HG03469 (cell line): ENCODE measurements at regions not wholly inside any gene's neighbourhood (a gene's known extent, or its start where the extent isn't known, plus 50 kb on each side); places are given as distances from the start of the nearest gene placed in this dataset.
"Not testable (repeated sequence)": the region's sequence is repeated elsewhere in the genome, so short reads cannot be mapped to it uniquely, and the experiment has no call there.

Experiments used
- ATAC-seq: cut with Tn5 transposase; IDR thresholded peaks from one replicate; pipeline ENCODE4 v1.9.1; 2021; ENCODE audit warnings: mild to moderate bottlenecking, moderate library complexity, moderate number of reproducible peaks; ENCODE audit not compliant: unreplicated experiment

- no peak for ATAC-seq
Measured at GRCh38 chr3:182124187-182124586, 412.5 kb downstream of the SOX2 start.

- ATAC-seq, result no peak
Measured at GRCh38 chr3:182124716-182125115, 413.0 kb downstream of the SOX2 start.

GRCh38 chr3:182129740-182130139, 418.0 kb downstream of the SOX2 start:
- no peak for ATAC-seq

- ATAC-seq, result no peak
Measured at GRCh38 chr3:182133752-182134151, 422.0 kb downstream of the SOX2 start.

- ATAC-seq, result no peak
Measured at GRCh38 chr3:182135056-182135455, 423.3 kb downstream of the SOX2 start.

GRCh38 chr3:182136008-182136910, 424.5 kb downstream of the SOX2 start:
- no peak for ATAC-seq

GRCh38 chr3:182138393-182138792, 426.7 kb downstream of the SOX2 start:
- ATAC-seq, result no peak

- ATAC-seq, result no peak
Measured at GRCh38 chr3:182139627-182140357, 428.1 kb downstream of the SOX2 start.

GRCh38 chr3:182142928-182143327, 431.2 kb downstream of the SOX2 start:
- ATAC-seq, result no peak

- ATAC-seq, result no peak
Measured at GRCh38 chr3:182143903-182144302, 432.2 kb downstream of the SOX2 start.

GRCh38 chr3:182148360-182148759, 436.6 kb downstream of the SOX2 start:
- no peak for ATAC-seq

GRCh38 chr3:182149594-182149993, 437.9 kb downstream of the SOX2 start:
- no peak for ATAC-seq

GRCh38 chr3:182156326-182156725, 444.6 kb downstream of the SOX2 start:
- ATAC-seq, result not testable (repeated sequence)

GRCh38 chr3:182165234-182165633, 453.5 kb downstream of the SOX2 start:
- no peak for ATAC-seq

- ATAC-seq, result no peak
Measured at GRCh38 chr3:182172534-182172933, 460.8 kb downstream of the SOX2 start.

- ATAC-seq, result no peak
Measured at GRCh38 chr3:182178488-182179200, 466.9 kb downstream of the SOX2 start.

GRCh38 chr3:182179631-182180030, 467.9 kb downstream of the SOX2 start:
- ATAC-seq, result no peak

GRCh38 chr3:182180654-182181385, 469.1 kb downstream of the SOX2 start:
- ATAC-seq, result no peak

- peak; percentile 88 for ATAC-seq
Measured at GRCh38 chr3:182182531-182182968, 470.8 kb downstream of the SOX2 start.

- ATAC-seq, result no peak
Measured at GRCh38 chr3:182183716-182184430, 472.1 kb downstream of the SOX2 start.
